Lower leg skin (tissue), 4 donors: ENCODE measurements at regions not wholly inside any gene's neighbourhood (a gene's known extent, or its start where the extent isn't known, plus 50 kb on each side); places are given as distances from the start of the nearest gene placed in this dataset.
A peak's percentile ranks its signal among the peaks of the same experiment; 100 is the strongest.

ENCODE experiments used
- DNase-seq, 2 donors: peaks; one replicate each; pipeline ENCODE4 v3.0.0-alpha.2; 2019; ENCODE audit warnings: low spot score in 2 of 2
- H3K4me3 ChIP-seq: fragments of 200-600 bp; sonication (generic); 2 replicates; pipeline ENCODE4 v1.5.1; 2017; ENCODE audit warnings: mild to moderate bottlenecking, low read depth; ENCODE audit not compliant: poor library complexity, severe bottlenecking
- CTCF ChIP-seq, 3 donors: fragments of 450-650 bp; IDR thresholded peaks; one replicate each; pipeline ENCODE4 v1.5.1; 2016; ENCODE audit warnings: antibody characterized with exemption in 3 of 3, mild to moderate bottlenecking in 3 of 3, moderate library complexity in 2 of 3
- POLR2A ChIP-seq, 2 donors: fragments of 450-650 bp; IDR thresholded peaks; one replicate each; pipeline ENCODE4 v1.6.1; 2016 to 2017; ENCODE audit warnings: antibody characterized with exemption in 2 of 2, mild to moderate bottlenecking in 1 of 2, moderate library complexity in 1 of 2
- WGBS, 2 donors: methylation state at CpG; one replicate each; pipeline ENCODE4 v1.1.5; 2018; 5-methylcytosine and 5-hydroxymethylcytosine counted together
- intact Hi-C: fragments of 100-400 bp; cut with DNase I; formaldehyde crosslinking; loops from one replicate; pipeline ENCODE4 v1.15.0; 2023; ENCODE audit warnings: low total_unique reads

GRCh38 chr9:89878687-89879086 is 273.9 kb downstream of the GADD45G start:
- TF ChIP-seq POLR2A (IDR thresholded peaks at IDR 0.05) (no peak), CTCF (IDR thresholded peaks at IDR 0.05) (no peak)
- no peak overlapping the region for H3K4me3 ChIP-seq
- intact Hi-C loops = no loop called here
- WGBS, 2 donors = 50 to 65% methylated on average over 6 of the region's 6 CpGs
- peak; percentile 68 to 84 for DNase-seq

DNA sequence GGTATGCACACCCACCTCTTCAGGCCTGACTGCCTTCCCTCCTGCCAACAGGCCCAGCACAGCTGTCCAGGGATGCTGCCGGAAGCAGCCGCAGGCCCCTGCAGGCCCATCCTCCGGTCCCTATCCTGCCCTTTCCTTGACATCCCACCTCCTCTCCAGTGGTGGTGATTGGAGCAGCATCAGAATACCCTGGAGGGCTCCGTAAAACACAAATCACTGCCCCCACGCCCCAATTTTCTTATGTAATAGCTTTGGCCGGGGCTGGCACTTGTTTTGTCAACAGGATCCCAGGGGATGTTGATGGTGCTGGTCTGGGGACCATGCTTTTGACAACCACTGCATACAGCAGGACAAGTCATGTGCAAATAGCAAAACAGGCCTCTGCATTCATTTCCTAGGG is 274.5 kb downstream of the GADD45G start:
- intact Hi-C loops = no loop called here
- H3K4me3 ChIP-seq = no peak overlapping the region
- WGBS, 2 donors = 71 to 79% methylated on average over 6 of the region's 6 CpGs
- TF ChIP-seq CTCF (IDR thresholded peaks at IDR 0.05) (no peak), POLR2A (IDR thresholded peaks at IDR 0.05) (no peak)
- peak in 1 of 2 donors; percentile 66 for DNase-seq

DNA sequence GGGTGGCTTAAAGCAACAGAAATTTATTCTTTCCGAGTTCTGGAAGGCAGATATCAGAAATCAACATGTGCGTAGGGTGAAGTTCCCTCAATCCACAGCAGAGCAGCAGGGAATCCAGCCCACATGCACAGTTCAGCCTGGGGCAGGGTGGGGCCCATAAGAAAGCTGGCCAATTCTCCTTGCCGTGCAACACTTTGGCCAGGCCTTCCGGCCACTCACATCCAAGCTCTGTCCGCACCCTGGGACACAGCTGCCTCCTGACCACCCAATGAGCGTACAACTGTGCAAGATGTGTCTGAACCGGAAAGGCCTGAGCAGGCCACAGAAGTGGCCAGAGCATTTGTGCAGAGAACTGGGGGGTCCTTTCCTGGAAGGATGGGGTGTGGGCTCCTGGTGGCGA is 274.9 kb downstream of the GADD45G start:
- intact Hi-C loops = no loop called here
- WGBS, 2 donors = 58 to 77% methylated on average over 8 of the region's 8 CpGs
- TF ChIP-seq POLR2A (IDR thresholded peaks at IDR 0.05) (no peak), CTCF (IDR thresholded peaks at IDR 0.05) (no peak)
- no peak overlapping the region for H3K4me3 ChIP-seq
- peak; percentile 64 to 87 for DNase-seq

GRCh38 chr9:89880161-89880560 is 275.3 kb downstream of the GADD45G start:
- H3K4me3 ChIP-seq = no peak overlapping the region
- DNase-seq = peak in 1 of 2 donors; percentile 12
- 87% methylated on average over 11 of the region's 11 CpGs for WGBS, 2 donors
- intact Hi-C loops = no loop called here
- TF ChIP-seq CTCF (IDR thresholded peaks at IDR 0.05) (no peak), POLR2A (IDR thresholded peaks at IDR 0.05) (no peak)

DNA sequence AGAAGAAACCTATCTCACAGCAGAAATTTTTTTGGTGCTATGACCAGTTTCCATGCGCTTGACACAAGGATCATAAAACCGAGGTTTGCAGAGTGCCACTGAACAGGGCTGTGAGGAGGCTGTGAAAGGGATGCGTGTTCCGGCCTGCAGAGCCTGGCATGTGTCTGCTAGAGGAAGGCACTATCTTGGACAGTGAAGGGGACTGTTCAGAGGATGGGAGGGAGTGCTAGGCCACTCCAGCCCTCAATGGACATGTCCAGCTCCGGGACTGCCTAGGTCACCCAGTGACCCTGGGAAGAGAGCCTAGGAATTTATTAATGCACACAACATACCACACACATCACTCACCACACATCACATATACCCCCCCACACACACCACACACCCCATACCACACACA is 275.9 kb downstream of the GADD45G start:
- no peak for TF ChIP-seq POLR2A (IDR thresholded peaks at IDR 0.05)
- no peak for TF ChIP-seq CTCF (IDR thresholded peaks at IDR 0.05)
- intact Hi-C loops = no loop called here
- 52 to 85% methylated on average over 5 of the region's 5 CpGs for WGBS, 2 donors
- no peak overlapping the region for H3K4me3 ChIP-seq
- peak; percentile 13 to 60 for DNase-seq

- TF ChIP-seq CTCF (IDR thresholded peaks at IDR 0.05) (no peak), POLR2A (IDR thresholded peaks at IDR 0.05) (no peak)
- 83 to 90% methylated on average over 1 of the region's 1 CpG for WGBS, 2 donors
- H3K4me3 ChIP-seq = no peak overlapping the region
- DNase-seq = peak in 1 of 2 donors; percentile 9
- intact Hi-C loops = no loop called here
Observed at GRCh38 chr9:89881431-89881830, 276.6 kb downstream of the GADD45G start.
